ENCODE measurements at regions not wholly inside any gene's neighbourhood (a gene's known extent, or its start where the extent isn't known, plus 50 kb on each side); places are given as distances from the start of the nearest gene placed in this dataset.
"Not testable (repeated sequence)": the region's sequence is repeated elsewhere in the genome, so short reads cannot be mapped to it uniquely, and the experiment has no call there.

- H3K27me3 Mint-ChIP-seq, result no peaks in the 10 kb centered on the region
- no peaks in the 10 kb centered on the region for H3K9me3 Mint-ChIP-seq
- H3K4me3 Mint-ChIP-seq, result no peak overlapping the region
- no peaks in the 10 kb centered on the region for H3K4me1 Mint-ChIP-seq (ENCODE audit: low read depth in 2 of 2)
- no peak for DNase-seq (ENCODE audit: low spot score)
- H3K27ac Mint-ChIP-seq, result no peak overlapping the region
- ATAC-seq, result no peak
- no peaks in the 10 kb centered on the region for H3K36me3 Mint-ChIP-seq
Measured at GRCh38 chr15:22267761-22268160, 187.4 kb downstream of the OR4M2 start.

DNA sequence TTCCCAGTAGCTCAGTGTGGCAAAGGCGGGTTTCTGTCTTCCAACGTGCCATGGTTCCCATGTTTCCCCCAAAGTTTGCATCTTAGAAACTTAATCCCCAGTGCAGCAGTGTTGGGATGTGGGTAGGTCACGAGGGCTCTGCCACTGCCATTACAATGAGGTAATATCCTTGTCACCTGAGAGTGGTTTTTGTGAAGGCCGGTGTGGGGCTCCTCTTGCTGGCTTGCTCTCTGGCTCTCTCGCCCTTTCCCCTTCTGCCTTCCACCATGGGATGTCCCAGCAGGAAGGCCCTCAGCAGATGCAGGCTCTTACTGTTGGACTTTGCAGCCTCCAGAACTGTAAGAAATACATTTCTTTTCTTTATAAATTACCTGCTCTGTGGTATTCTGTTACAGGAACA, 187.9 kb downstream of the OR4M2 start:
- not testable (repeated sequence) for ATAC-seq; H3K36me3 Mint-ChIP-seq; H3K9me3 Mint-ChIP-seq; H3K4me3 Mint-ChIP-seq; H3K27me3 Mint-ChIP-seq; DNase-seq (ENCODE audit: low spot score); H3K4me1 Mint-ChIP-seq (ENCODE audit: low read depth in 2 of 2); H3K27ac Mint-ChIP-seq

DNA sequence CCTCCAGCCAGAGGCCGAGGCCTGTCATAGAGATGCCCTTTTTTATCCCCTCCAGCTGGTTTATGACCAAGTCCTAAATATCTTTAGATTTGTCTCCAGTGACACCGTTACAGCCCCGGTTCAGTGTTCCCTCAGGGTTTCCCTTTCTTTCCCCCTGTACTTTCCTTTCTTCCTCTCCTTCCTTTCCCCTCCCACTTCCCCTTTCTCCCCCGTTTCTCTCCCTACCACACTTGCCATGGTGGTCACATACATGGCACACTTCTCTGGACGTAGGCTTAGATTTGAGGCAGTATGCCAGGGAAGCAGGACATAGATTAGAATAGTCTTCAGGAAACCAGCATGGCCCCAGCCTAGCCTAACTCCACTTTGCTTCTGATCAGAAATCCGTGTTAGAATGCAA, 188.3 kb downstream of the OR4M2 start:
- not testable (repeated sequence) for H3K27ac Mint-ChIP-seq; ATAC-seq; H3K9me3 Mint-ChIP-seq; H3K27me3 Mint-ChIP-seq; H3K36me3 Mint-ChIP-seq; H3K4me3 Mint-ChIP-seq; DNase-seq (ENCODE audit: low spot score); H3K4me1 Mint-ChIP-seq (ENCODE audit: low read depth in 2 of 2)

- not testable (repeated sequence) for H3K9me3 Mint-ChIP-seq; H3K27me3 Mint-ChIP-seq; H3K4me3 Mint-ChIP-seq; DNase-seq (ENCODE audit: low spot score); H3K27ac Mint-ChIP-seq; ATAC-seq; H3K4me1 Mint-ChIP-seq (ENCODE audit: low read depth in 2 of 2); H3K36me3 Mint-ChIP-seq
Measured at GRCh38 chr15:22272286-22273160, 186.2 kb upstream of the GOLGA6L22 start.

DNA sequence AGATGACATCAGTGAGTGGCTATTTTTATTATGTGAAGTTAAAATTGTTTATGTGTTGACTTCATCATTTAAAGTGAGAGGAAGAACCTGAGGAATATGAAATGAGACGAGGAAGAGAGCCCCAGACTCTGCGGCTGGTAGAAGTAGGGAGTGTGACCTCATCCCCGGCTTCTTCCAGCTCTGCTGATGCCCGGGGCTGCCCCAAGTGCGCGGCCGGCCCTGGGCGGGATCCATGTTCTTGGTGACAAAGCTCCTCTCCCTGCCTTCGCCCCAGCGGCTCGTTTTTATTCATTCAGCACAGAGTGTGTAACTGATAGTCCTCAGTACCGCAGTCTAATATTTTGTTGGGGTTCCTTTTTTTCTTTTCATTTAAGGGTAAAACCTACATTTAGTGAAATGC, 185.5 kb upstream of the GOLGA6L22 start:
- not testable (repeated sequence) for H3K9me3 Mint-ChIP-seq; DNase-seq (ENCODE audit: low spot score); H3K27me3 Mint-ChIP-seq; H3K4me1 Mint-ChIP-seq (ENCODE audit: low read depth in 2 of 2); ATAC-seq; H3K36me3 Mint-ChIP-seq; H3K4me3 Mint-ChIP-seq; H3K27ac Mint-ChIP-seq

GRCh38 chr15:22274376-22274775, 184.3 kb upstream of the GOLGA6L22 start:
- not testable (repeated sequence) for DNase-seq (ENCODE audit: low spot score); ATAC-seq; H3K4me1 Mint-ChIP-seq (ENCODE audit: low read depth in 2 of 2); H3K9me3 Mint-ChIP-seq; H3K27me3 Mint-ChIP-seq; H3K27ac Mint-ChIP-seq; H3K36me3 Mint-ChIP-seq; H3K4me3 Mint-ChIP-seq

DNA sequence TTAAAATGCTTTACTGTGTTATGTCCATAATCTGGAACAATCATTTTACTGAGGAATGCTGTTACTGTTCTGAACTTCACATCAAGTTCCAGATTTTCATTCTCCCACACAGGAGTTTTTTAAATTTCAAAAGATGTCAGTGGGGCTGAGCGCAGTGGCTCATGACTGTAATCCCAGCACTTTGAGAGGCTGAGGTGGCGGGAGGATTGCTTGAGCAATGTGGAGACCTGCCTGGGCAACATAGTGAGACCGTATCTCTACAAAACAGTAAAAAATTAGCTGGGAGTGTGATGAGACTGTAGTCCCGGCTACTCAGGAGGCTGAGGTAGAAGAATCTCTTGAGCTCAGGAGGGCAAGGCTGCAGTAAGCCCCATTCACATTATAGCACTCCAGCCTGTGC, 177.9 kb upstream of the GOLGA6L22 start:
- H3K36me3 Mint-ChIP-seq, ATAC-seq, H3K27me3 Mint-ChIP-seq: not testable (repeated sequence)

GRCh38 chr15:22282794-22283533, 175.7 kb upstream of the GOLGA6L22 start:
- peak; percentile 66 to 73 for ATAC-seq
- not testable (repeated sequence) for H3K9me3 Mint-ChIP-seq

More for the DNA sequence above, 177.9 kb upstream of the GOLGA6L22 start:
- not testable (repeated sequence) for DNase-seq (ENCODE audit: low spot score); H3K27ac Mint-ChIP-seq; H3K4me3 Mint-ChIP-seq; H3K4me1 Mint-ChIP-seq (ENCODE audit: low read depth in 2 of 2); H3K9me3 Mint-ChIP-seq

GRCh38 chr15:22284795-22285420, 173.8 kb upstream of the GOLGA6L22 start:
- DNase-seq (ENCODE audit: low spot score); H3K9me3 Mint-ChIP-seq; H3K4me1 Mint-ChIP-seq (ENCODE audit: low read depth in 2 of 2); H3K27ac Mint-ChIP-seq; H3K36me3 Mint-ChIP-seq; H3K27me3 Mint-ChIP-seq; ATAC-seq; H3K4me3 Mint-ChIP-seq: not testable (repeated sequence)

More at GRCh38 chr15:22282794-22283533, 175.7 kb upstream of the GOLGA6L22 start:
- H3K4me1 Mint-ChIP-seq (ENCODE audit: low read depth in 2 of 2); H3K36me3 Mint-ChIP-seq; H3K27me3 Mint-ChIP-seq: not testable (repeated sequence)
- DNase-seq (ENCODE audit: low spot score), result peak; percentile 64
- H3K27ac Mint-ChIP-seq, result peak overlapping the region; percentile 11 to 32
- peak overlapping the region; percentile 28 for H3K4me3 Mint-ChIP-seq

GRCh38 chr15:22291054-22291453, 167.6 kb upstream of the GOLGA6L22 start:
- not testable (repeated sequence) for H3K27me3 Mint-ChIP-seq; H3K4me1 Mint-ChIP-seq (ENCODE audit: low read depth in 2 of 2); DNase-seq (ENCODE audit: low spot score); H3K27ac Mint-ChIP-seq; H3K4me3 Mint-ChIP-seq; H3K36me3 Mint-ChIP-seq; H3K9me3 Mint-ChIP-seq
- peak in 1 of 2 donors; percentile 43 for ATAC-seq

- H3K9me3 Mint-ChIP-seq; H3K36me3 Mint-ChIP-seq; H3K27ac Mint-ChIP-seq; H3K27me3 Mint-ChIP-seq; H3K4me3 Mint-ChIP-seq; DNase-seq (ENCODE audit: low spot score); H3K4me1 Mint-ChIP-seq (ENCODE audit: low read depth in 2 of 2): not testable (repeated sequence)
- peak; percentile 52 to 67 for ATAC-seq
Measured at GRCh38 chr15:22303112-22303511, 155.6 kb upstream of the GOLGA6L22 start.
